OCI-M2 (cell line): ENCODE measurements at regions not wholly inside any gene's neighbourhood (a gene's known extent, or its start where the extent isn't known, plus 50 kb on each side); places are given as distances from the start of the nearest gene placed in this dataset.
"Not testable (repeated sequence)": the region's sequence is repeated elsewhere in the genome, so short reads cannot be mapped to it uniquely, and the experiment has no call there.

Source experiments
- DNase-seq: peaks from one replicate; lab custom pipeline; 2025; ENCODE audit not compliant: unreplicated experiment; lab: John Stamatoyannopoulos, UW

DNA sequence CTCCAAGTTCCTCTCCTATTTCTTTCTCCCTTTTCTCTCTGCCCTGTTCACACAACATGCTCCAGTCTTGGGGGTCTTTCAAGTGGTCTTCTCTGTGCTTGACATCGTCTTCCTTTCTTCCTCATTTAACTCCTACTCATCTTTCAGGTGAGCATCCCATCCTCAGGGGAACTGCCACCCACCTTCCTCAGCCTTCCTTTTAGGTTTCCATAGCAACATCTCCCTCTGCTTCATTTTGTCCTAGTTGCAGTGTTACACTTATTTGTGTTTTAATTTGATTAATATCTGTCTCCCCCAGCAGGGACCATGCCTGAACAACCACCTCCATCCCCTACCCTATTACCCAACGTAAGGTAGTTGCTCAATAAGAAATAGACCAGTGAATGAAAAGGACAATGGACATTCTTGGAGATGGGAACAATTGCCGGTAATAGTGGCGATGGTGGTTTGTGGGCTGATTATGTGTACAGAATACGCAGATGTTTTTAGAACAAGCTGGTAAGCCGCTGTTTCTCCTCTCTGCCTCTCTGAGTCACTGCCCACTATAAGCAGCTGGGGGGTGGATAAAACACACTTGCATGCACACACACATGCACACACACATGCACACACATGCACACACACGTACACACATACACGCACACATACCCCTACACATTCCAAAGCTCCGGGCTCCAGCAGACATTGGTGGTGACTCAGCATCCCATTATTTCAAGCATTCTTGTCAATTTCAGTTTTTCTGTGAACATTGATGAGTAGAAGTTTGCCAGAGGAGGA lies 251.6 kb downstream of the GATA3 start:
- no peak for DNase-seq

DNA sequence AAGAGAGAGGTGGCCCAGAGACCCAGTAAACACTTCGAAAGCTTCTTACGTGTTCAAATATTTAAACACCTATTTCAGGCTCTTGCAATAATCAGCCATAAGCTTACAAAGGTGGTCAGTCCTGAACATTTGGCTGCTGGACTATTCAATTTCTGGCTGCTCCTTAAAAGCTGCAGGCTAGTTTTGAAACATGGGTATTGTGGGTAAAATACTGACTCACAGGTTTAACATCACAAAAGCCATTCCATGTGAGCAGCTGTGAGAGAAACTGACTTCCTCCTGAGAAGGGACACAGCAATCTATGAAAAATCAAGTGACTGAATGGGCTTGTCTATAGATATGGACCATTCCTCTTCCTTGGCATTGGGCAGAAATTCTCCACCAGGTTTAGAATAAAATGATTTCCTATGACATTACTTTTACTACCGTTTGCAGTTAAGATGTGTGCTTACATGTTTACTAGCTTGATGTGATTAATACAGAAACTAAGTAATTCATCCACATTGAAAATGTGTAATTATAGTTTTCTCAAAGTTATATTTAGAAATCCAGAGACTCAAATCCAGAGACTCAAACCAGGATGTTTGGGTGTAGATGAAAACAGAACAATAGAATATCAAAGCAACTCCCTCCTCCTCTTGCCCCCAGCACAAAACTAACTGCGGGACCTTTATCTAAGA lies 252.3 kb downstream of the GATA3 start:
- DNase-seq, result no peak

GRCh38 chr10:8310930-8311329 lies 256.4 kb downstream of the GATA3 start:
- no peak for DNase-seq

DNA sequence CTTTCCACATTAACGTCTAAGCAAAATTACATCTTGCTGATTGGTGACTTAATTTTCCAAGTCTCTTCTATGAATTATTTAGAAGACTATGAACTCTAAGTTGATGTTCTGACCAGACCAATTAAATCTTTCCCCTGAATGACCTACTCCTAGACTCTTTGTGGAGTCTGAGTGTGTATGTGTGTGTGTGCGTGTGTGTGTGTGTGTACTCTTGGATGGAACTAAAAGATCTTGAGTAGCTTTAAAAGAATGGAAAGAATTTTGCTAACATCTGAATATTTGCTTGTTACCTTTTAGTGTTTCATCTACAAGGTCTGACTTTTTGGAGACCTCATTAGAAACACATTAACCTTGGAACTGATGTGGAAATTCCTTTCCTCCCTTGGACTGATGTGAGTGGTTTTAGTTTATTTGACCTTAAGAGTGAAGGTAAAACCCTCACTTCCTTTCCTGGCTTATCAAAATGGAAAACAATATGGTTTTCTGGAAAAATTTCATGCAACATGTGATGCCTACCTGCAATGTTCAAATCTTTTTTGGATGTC lies 257.1 kb downstream of the GATA3 start:
- DNase-seq, result no peak

- no peak for DNase-seq
These were observed 257.6 kb downstream of the GATA3 start for GRCh38 chr10:8312079-8312478.

- DNase-seq, result no peak
These were observed 258.3 kb downstream of the GATA3 start for GRCh38 chr10:8312781-8313180.

DNA sequence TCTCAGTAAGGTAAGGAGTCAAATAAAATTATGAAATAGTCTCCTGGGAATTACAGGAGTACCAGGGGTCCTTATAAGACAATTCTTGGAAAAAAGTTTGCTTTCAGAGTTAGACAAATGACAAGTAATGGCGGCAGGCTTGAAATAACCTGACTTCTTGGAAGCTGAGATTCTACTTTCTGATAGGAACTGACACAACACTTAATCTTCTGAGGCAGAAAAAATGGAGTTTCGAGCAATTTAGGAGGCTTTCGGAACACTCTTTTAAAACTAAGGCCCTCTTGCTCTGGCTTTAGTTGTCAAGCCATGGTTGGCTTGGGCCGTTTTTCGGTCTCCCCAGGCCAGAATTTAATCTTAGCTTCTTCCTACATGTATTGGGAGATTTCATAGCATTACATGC lies 260.0 kb downstream of the GATA3 start:
- DNase-seq, result no peak

DNA sequence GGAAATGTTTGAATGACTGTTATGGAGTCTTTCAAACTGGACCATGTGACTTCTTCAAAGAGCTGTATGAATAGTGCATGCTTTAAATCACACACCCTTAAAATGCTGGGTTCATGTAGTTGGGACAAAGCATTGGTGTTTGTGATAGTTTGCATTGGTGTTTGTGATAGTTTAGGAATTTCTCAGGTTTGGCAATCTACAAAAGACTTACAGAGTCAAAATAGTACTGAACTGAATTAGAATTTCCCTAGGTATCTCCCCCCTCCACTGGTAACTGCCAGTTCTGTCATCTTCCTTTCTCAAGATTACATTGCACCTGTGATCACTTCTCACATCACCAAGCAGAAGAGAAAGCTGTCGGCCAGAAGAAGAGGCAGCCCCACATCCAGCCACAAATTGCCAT lies 261.1 kb downstream of the GATA3 start:
- no peak for DNase-seq

DNA sequence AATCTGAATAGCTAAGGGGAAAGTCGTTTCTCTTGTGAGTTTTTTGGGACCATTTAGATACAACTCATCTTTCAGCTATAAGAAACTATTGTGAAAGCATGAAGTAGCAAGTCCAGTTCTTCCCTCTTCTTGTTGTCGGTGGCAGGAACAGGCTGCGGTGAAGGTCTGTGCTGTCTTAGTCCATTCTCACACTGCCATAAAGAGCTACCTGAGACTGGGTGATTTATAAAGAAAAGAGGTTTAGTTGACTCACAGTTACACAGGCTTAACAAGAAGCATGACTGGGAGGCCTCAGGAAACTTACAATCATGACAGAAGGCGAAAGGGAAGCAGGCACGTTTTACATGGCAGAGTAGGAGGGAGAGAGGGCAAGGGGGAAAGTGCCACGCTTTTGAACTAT lies 261.8 kb downstream of the GATA3 start:
- no peak for DNase-seq

DNA sequence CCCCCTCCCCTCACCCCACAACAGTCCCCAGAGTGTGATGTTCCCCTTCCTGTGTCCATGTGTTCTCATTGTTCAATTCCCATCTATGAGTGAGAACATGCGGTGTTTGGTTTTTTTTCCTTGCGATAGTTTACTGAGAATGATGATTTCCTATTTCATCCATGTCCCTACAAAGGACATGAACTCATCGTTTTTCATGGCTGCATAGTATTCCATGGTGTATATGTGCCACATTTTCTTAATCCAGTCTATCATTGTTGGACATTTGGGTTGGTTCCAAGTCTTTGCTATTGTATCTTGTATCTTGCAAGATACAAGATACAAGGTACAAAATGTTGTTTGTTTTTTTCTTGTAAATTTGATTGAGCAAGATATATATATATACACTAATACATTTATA lies 263.9 kb downstream of the GATA3 start:
- not testable (repeated sequence) for DNase-seq

DNA sequence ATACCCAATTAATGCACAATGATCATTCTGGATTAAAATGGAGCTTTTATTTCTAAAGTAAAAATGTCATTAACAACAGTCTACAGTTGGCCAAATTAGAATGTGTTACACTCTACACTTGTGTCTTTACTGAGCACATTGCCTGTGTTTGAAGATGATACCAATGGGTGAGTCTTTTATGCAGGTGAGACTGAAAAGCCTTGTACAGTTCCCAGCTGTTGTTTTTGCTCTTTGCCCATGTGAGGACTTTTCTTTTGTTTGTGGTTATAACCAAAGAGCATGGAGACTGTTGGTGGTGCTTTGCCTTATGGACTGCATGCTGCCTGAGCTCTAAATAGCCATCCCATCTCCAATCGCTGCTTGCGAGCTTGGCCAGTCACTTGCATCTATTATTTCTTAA lies 264.5 kb downstream of the GATA3 start:
- no peak for DNase-seq

DNA sequence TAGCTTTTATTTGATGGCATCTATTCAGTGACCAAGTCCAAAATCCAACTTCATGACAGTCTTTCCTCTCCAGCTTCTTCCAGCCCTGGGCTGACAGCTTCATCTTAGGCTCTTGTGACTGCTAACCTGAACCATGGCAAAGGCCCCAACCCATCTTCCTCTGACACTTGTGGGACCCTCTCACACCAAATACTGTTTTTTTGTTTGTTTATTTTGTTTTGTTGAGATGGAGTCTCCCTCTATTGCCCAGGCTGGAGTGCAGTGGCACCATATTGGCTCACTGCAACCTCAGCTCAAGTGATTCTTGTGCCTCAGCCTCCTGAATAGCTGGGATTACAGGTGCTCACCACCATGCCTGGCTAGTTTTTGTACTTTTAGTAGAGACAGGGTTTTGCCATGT lies 265.2 kb downstream of the GATA3 start:
- DNase-seq, result no peak

GRCh38 chr10:8321990-8322389 lies 267.5 kb downstream of the GATA3 start:
- DNase-seq, result no peak

GRCh38 chr10:8323428-8324054 lies 269.1 kb downstream of the GATA3 start:
- DNase-seq, result no peak

DNA sequence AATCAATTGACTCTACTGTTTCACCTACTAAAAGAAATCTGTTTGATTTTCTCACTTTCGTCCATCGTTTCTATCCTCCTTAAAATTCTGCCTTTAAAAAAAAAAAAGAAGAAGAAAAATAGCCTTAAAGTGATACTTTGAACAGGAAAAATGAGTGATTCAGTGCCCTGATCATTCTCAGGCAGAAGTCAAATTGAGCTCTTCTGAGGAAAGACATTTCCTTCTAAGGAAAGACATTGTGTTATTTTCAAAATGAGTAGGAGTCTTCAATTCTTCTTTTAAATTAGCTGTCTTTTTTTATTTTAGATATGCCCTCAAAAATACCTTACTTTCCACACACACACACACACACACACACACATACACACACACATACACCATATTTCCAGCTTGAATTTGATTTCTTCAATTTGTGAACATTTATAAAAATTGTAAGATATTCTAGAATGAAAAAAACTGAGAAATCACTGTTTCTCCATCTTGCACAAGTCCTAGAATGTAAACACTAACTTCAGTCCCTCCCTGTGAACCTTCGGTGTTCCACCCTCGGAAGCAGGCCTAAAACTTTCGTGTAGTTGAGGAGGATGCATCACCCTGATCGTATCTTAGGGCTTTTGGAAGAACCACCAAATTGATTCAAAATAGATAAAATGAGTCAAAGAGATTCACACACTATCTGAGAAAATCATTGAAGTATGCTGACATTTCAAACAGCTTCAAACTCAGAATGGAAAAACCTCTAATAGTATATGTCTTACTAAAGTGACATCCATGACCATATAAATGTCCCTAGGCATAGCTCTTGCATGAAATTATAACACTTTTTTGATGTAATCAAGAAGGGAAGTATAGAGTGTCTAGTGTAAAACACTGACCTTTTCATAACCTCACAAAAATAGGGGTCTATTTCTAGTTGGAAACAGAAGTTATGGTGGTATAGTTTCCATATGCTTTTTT lies 270.8 kb downstream of the GATA3 start:
- DNase-seq, result no peak

GRCh38 chr10:8326396-8327139 lies 272.1 kb downstream of the GATA3 start:
- DNase-seq, result no peak

DNA sequence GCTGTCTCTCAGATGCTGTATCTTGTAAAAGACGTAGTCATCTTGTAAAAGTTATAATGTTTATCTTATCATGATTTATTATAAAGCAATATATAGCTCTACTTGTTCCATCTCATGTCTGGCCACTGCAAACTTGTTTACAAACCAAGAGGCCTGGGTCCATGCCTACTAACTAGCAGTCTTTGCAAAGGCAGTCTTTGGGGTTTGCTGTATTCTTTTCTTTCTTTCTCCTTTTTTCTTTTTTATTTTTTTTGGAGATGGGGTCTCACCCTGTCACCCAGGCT lies 272.6 kb downstream of the GATA3 start:
- DNase-seq, result no peak

GRCh38 chr10:8331387-8331786 lies 276.9 kb downstream of the GATA3 start:
- no peak for DNase-seq

DNA sequence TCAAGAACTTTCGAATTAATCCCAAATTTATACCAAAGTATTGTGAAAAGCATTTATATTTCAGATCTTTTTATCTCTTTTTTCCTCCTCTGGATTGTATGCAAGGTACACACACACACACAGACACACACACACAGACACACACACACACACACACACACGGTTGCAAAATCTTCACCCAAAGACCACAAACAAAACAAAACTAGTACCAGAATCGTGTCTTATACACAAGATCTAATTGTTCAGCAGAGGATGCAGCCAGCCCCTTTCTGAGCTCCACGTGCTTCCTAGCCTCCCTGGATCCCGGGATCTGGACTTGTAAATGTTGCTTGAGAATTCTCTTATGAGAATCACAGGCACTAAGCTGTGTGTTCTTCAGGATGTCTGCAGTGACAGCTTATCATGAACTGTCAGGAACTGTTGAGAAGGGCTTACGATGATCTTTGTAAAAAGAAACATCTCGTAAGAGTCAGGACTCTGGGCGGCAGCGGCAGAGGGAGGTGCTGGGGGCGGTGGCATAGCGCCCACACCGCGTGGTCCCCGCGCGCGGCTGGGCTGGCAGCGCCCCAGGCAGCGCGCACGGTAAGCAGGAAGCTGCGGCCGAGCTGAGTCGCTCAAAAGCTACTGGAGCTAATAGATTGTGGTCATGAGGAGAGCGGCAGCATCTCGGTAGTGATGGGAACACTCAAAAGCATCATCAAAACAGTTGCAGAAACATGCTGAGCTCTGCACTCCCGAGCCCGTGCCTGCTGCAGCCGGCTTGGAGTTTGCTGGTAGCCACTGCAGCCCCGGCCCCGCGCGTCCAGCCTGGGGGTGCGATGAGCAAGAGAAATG lies 277.6 kb downstream of the GATA3 start:
- DNase-seq, result no peak

DNA sequence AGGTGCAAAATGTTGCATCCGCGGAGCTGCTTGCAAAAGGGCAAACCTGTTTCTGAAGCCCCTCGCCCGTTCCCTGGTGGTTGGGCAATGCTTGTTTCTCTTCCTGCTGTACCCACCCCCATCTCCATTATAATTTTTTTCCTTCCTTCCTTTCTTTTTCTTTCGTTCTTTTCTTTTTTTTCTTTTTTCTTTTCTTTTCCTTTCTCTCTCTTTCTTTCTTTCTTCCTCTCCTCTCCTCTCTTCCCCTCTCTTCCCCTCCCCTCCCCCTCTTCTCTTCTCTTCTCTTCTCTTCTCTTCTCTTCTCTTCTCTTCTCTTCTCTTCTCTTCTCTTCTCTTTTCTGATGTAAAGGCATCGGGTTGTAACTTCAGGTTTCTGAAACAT lies 278.2 kb downstream of the GATA3 start:
- no peak for DNase-seq
